T-helper 9 cell (primary cell): ENCODE measurements at regions not wholly inside any gene's neighbourhood (a gene's known extent, or its start where the extent isn't known, plus 50 kb on each side); places are given as distances from the start of the nearest gene placed in this dataset.

ENCODE experiments used
- DNase-seq: peaks from one replicate; pipeline ENCODE4 v3.0.0-alpha.2; 2020

- no peak for DNase-seq
Observed at GRCh38 chr9:126154869-126155268, 171.8 kb upstream of the MVB12B start.

- no peak for DNase-seq
Observed at GRCh38 chr9:126155756-126156664, 170.6 kb upstream of the MVB12B start.

- DNase-seq, result no peak
Observed at GRCh38 chr9:126156898-126157297, 169.7 kb upstream of the MVB12B start.

GRCh38 chr9:126157423-126157822 lies 169.2 kb upstream of the MVB12B start:
- no peak for DNase-seq

GRCh38 chr9:126157826-126158587 lies 168.6 kb upstream of the MVB12B start:
- DNase-seq, result no peak

- DNase-seq, result no peak
Observed at GRCh38 chr9:126158588-126159429, 167.8 kb upstream of the MVB12B start.

- no peak for DNase-seq
Observed at GRCh38 chr9:126159430-126160060, 167.1 kb upstream of the MVB12B start.

GRCh38 chr9:126160067-126160853 lies 166.4 kb upstream of the MVB12B start:
- no peak for DNase-seq

- DNase-seq, result no peak
Observed at GRCh38 chr9:126160854-126161329, 165.7 kb upstream of the MVB12B start.

- no peak for DNase-seq
Observed at GRCh38 chr9:126162611-126163381, 163.8 kb upstream of the MVB12B start.

GRCh38 chr9:126164796-126165525 lies 161.7 kb upstream of the MVB12B start:
- no peak for DNase-seq

- no peak for DNase-seq
Observed at GRCh38 chr9:126165755-126166154, 160.9 kb upstream of the MVB12B start.

GRCh38 chr9:126166291-126166690 lies 160.3 kb upstream of the MVB12B start:
- no peak for DNase-seq

GRCh38 chr9:126166866-126167265 lies 159.8 kb upstream of the MVB12B start:
- DNase-seq, result no peak

GRCh38 chr9:126169736-126170135 lies 156.9 kb upstream of the MVB12B start:
- DNase-seq, result no peak

GRCh38 chr9:126170286-126170823 lies 156.3 kb upstream of the MVB12B start:
- no peak for DNase-seq

GRCh38 chr9:126171641-126172040 lies 155.0 kb upstream of the MVB12B start:
- no peak for DNase-seq

GRCh38 chr9:126173401-126173800 lies 153.2 kb upstream of the MVB12B start:
- DNase-seq, result no peak

- no peak for DNase-seq
Observed at GRCh38 chr9:126173929-126174328, 152.7 kb upstream of the MVB12B start.

GRCh38 chr9:126183266-126183665 lies 143.4 kb upstream of the MVB12B start:
- no peak for DNase-seq
